GM23338 (cell line): ENCODE measurements at regions not wholly inside any gene's neighbourhood (a gene's known extent, or its start where the extent isn't known, plus 50 kb on each side); places are given as distances from the start of the nearest gene placed in this dataset.
A peak's percentile ranks its signal among the peaks of the same experiment; 100 is the strongest.

Experiments
- ATAC-seq: fragments of 200-7000 bp; cut with Tn5 transposase; 3 replicates; pipeline ENCODE4 v1.9.1; 2020
- DNase-seq: peaks from one replicate; pipeline ENCODE4 v3.0.0-alpha.2; 2015; ENCODE audit warnings: low spot score
- H2AFZ ChIP-seq: fragments of 200-600 bp; sonication (generic); 2 replicates; pipeline ENCODE4 v1.8.0; 2016; ENCODE audit warnings: antibody characterized with exemption, mild to moderate bottlenecking, moderate library complexity
- H3F3A ChIP-seq: fragments of 200-600 bp; sonication (generic); replicated peaks from 2 replicates; pipeline ENCODE4 v1.8.0; 2017; ENCODE audit warnings: antibody characterized with exemption, mixed run types, low read depth
- H3K27ac ChIP-seq: fragments of 200-600 bp; sonication (generic); 2 replicates; pipeline ENCODE4 v1.6.1; 2016; ENCODE audit warnings: low read depth
- H3K27me3 ChIP-seq: fragments of 200-600 bp; sonication (generic); 2 replicates; pipeline ENCODE4 v1.8.0; 2016; ENCODE audit warnings: mild to moderate bottlenecking, mixed run types, moderate library complexity; ENCODE audit not compliant: insufficient read depth
- H3K36me3 ChIP-seq: fragments of 200-600 bp; sonication (generic); 2 replicates; pipeline ENCODE4 v1.8.0; 2016; ENCODE audit warnings: mild to moderate bottlenecking; ENCODE audit not compliant: insufficient read depth
- H3K4me1 ChIP-seq: fragments of 200-600 bp; sonication (generic); 2 replicates; pipeline ENCODE4 v1.8.0; 2016; ENCODE audit warnings: mild to moderate bottlenecking, moderate library complexity; ENCODE audit not compliant: insufficient read depth
- H3K4me2 ChIP-seq: fragments of 200-600 bp; sonication (generic); 2 replicates; pipeline ENCODE4 v1.7.1; 2017; ENCODE audit warnings: mixed run types
- H3K4me3 ChIP-seq: fragments of 200-600 bp; sonication (generic); 2 replicates; pipeline ENCODE4 v1.6.1; 2016; ENCODE audit warnings: mixed run types
- H3K79me2 ChIP-seq: fragments of 200-600 bp; sonication (generic); replicated peaks from 2 replicates; pipeline ENCODE4 v1.8.0; 2017; ENCODE audit warnings: mild to moderate bottlenecking; ENCODE audit not compliant: insufficient read depth
- H3K9me2 ChIP-seq: fragments of 200-600 bp; sonication (generic); 2 replicates; pipeline ENCODE4 v1.8.0; 2017; ENCODE audit not compliant: insufficient read depth
- H4K20me1 ChIP-seq: fragments of 200-600 bp; sonication (generic); replicated peaks from 2 replicates; pipeline ENCODE4 v1.8.0; 2017; ENCODE audit warnings: mild to moderate bottlenecking; ENCODE audit not compliant: insufficient read depth
- H3K27ac Mint-ChIP-seq: 2 replicates; pipeline ENCODE4 v1.8.0; 2020; ENCODE audit warnings: inconsistent platforms, mild to moderate bottlenecking, moderate library complexity, mixed read lengths
- H3K27me3 Mint-ChIP-seq: 3 replicates; pipeline ENCODE4 v1.8.0; 2022; ENCODE audit warnings: low read depth, mild to moderate bottlenecking, moderate library complexity, mixed read lengths, inconsistent platforms; ENCODE audit not compliant: insufficient read depth, poor library complexity
- H3K36me3 Mint-ChIP-seq: 3 replicates; pipeline ENCODE4 v1.8.0; 2021; ENCODE audit warnings: low read depth, mild to moderate bottlenecking, inconsistent platforms, moderate library complexity, mixed read lengths
- H3K4me1 Mint-ChIP-seq: 3 replicates; pipeline ENCODE4 v1.8.0; 2020; ENCODE audit warnings: mild to moderate bottlenecking, inconsistent platforms, mixed read lengths
- H3K4me3 Mint-ChIP-seq: 3 replicates; pipeline ENCODE4 v1.8.0; 2021; ENCODE audit warnings: moderate library complexity, mild to moderate bottlenecking, inconsistent platforms, mixed read lengths
- H3K9me3 Mint-ChIP-seq: 3 replicates; pipeline ENCODE4 v1.8.0; 2020; ENCODE audit warnings: moderate library complexity, mild to moderate bottlenecking, inconsistent platforms, mixed read lengths
- CREB1 ChIP-seq: fragments of 250-450 bp; sonication (Bioruptor Pico); IDR thresholded peaks from 2 replicates; pipeline ENCODE4 v1.5.0; 2020; ENCODE audit warnings: low read depth, mild to moderate bottlenecking, moderate library complexity
- CTCF ChIP-seq, 2 experiments: fragments of 200-600 bp in 1 of 2; sonication (generic) in 1 of 2; conservative IDR thresholded peaks; 2 replicates each; pipeline versions ENCODE4 v1.5.1 to v1.6.1; 2016 to 2017; ENCODE audit warnings: antibody characterized with exemption in 2 of 2, low read depth in 2 of 2, mild to moderate bottlenecking in 2 of 2, moderate library complexity in 1 of 2
- JUNB ChIP-seq: IDR thresholded peaks from one replicate; pipeline ENCODE4 v1.6.1; 2016; ENCODE audit warnings: antibody characterized with exemption; ENCODE audit not compliant: unreplicated experiment
- NANOG ChIP-seq: IDR thresholded peaks from 2 replicates; pipeline ENCODE4 v1.6.1; 2016; ENCODE audit warnings: antibody characterized with exemption, borderline replicate concordance
- REST ChIP-seq: IDR thresholded peaks from one replicate; pipeline ENCODE4 v1.6.1; 2018; ENCODE audit warnings: antibody characterized with exemption; ENCODE audit not compliant: unreplicated experiment
- ZNF331 ChIP-seq: fragments of 250-450 bp; sonication (Bioruptor Pico); IDR thresholded peaks from 2 replicates; pipeline ENCODE4 v1.5.0; 2020; ENCODE audit warnings: low read depth, mild to moderate bottlenecking, moderate library complexity

GRCh38 chr9:35553670-35554543 lies 51.2 kb upstream of the TESK1 start:
- DNase-seq (peak; percentile 90), ATAC-seq (peak; percentile 94)
- H3K4me1 ChIP-seq: no peaks in the 10 kb centered on the region
- H3K36me3 ChIP-seq: no peaks in the 10 kb centered on the region
- H3K9me3 Mint-ChIP-seq: no peaks in the 10 kb centered on the region
- H3K4me3 ChIP-seq: no peak overlapping the region
- H4K20me1 ChIP-seq: no peaks in the 10 kb centered on the region; the same call in 1 of the 2 replicates
- H2AFZ ChIP-seq: no peak overlapping the region
- no peak overlapping the region for H3K4me2 ChIP-seq
- peaks cover 2% of the 10 kb centered on the region for H3K27me3 Mint-ChIP-seq
- H3K79me2 ChIP-seq: no peaks in the 10 kb centered on the region
- H3K27ac ChIP-seq: no peak overlapping the region
- no peaks in the 10 kb centered on the region for H3K9me2 ChIP-seq
- H3K4me1 Mint-ChIP-seq: peaks cover 2% of the 10 kb centered on the region; the same call in 2 of the 3 replicates
- H3K27ac Mint-ChIP-seq: no peak overlapping the region
- no peaks in the 10 kb centered on the region; the same call in 2 of the 3 replicates for H3K36me3 Mint-ChIP-seq
- no peak overlapping the region for H3K4me3 Mint-ChIP-seq
- TF ChIP-seq CTCF (conservative IDR thresholded peaks at IDR 0.05; ENCODE audit: low read depth in 2 of 2): peak; percentile 92 to 94
- no peak for TF ChIP-seq ZNF331 (CRISPR knock-in tag)
- no peaks in the 10 kb centered on the region for H3K27me3 ChIP-seq
- H3F3A ChIP-seq: no peaks in the 10 kb centered on the region

GRCh38 chr9:35555246-35555701 lies 49.8 kb upstream of the TESK1 start:
- H3K4me1 Mint-ChIP-seq: peaks cover 4% of the 10 kb centered on the region; the same call in 2 of the 3 replicates
- Histone ChIP-seq H3K79me2 (no peaks in the 10 kb centered on the region), H3K4me1 (no peaks in the 10 kb centered on the region), H3K4me2 (no peak overlapping the region), H3K9me2 (no peaks in the 10 kb centered on the region), H3K27ac (no peak overlapping the region), H3K27me3 (no peaks in the 10 kb centered on the region), H3K4me3 (no peak overlapping the region), H4K20me1 (no peaks in the 10 kb centered on the region; the same call in 1 of the 2 replicates), H3K36me3 (no peaks in the 10 kb centered on the region), H3F3A (no peaks in the 10 kb centered on the region), H2AFZ (no peak overlapping the region)
- no peaks in the 10 kb centered on the region; the same call in 2 of the 3 replicates for H3K36me3 Mint-ChIP-seq
- DNase-seq: no peak
- no peak overlapping the region for H3K27ac Mint-ChIP-seq
- H3K4me3 Mint-ChIP-seq: no peak overlapping the region
- ATAC-seq: no peak
- H3K9me3 Mint-ChIP-seq: no peaks in the 10 kb centered on the region
- peaks cover 2% of the 10 kb centered on the region for H3K27me3 Mint-ChIP-seq
- TF ChIP-seq ZNF331 (CRISPR knock-in tag) (no peak), CTCF (conservative IDR thresholded peaks at IDR 0.05; ENCODE audit: low read depth in 2 of 2) (no peak), NANOG (no peak), REST (no peak), JUNB (no peak), CREB1 (CRISPR knock-in tag) (no peak)
